H1 (cell line): ENCODE measurements at regions not wholly inside any gene's neighbourhood (a gene's known extent, or its start where the extent isn't known, plus 50 kb on each side); places are given as distances from the start of the nearest gene placed in this dataset.

Experiments
- CHD7 ChIP-seq: fragments of 300-600 bp; sonication (generic); IDR thresholded peaks from 2 replicates; pipeline ENCODE4 v1.7.1; 2012; ENCODE audit warnings: low read length, moderate library complexity, mild to moderate bottlenecking, inconsistent platforms; ENCODE audit not compliant: insufficient replicate concordance
- GABPA ChIP-seq: IDR thresholded peaks from 2 replicates; pipeline ENCODE4 v1.6.1; 2011; ENCODE audit warnings: mild to moderate bottlenecking, low read length, moderate library complexity, borderline replicate concordance; ENCODE audit not compliant: insufficient read depth
- HDAC6 ChIP-seq: IDR thresholded peaks from one replicate; pipeline ENCODE4 v1.7.1; 2012; ENCODE audit warnings: low read depth, mild to moderate bottlenecking, inconsistent platforms, low read length, moderate library complexity
- NANOG ChIP-seq: IDR thresholded peaks from 2 replicates; pipeline ENCODE4 v1.6.1; 2011; ENCODE audit warnings: low read length, low read depth, mild to moderate bottlenecking, inconsistent platforms; ENCODE audit not compliant: insufficient read depth, poor library complexity, severe bottlenecking
- RNF2 ChIP-seq: fragments of 200-900, 300-1000 bp; sonication (generic); IDR thresholded peaks from 2 replicates; pipeline ENCODE4 v1.7.1; 2016; ENCODE audit warnings: borderline replicate concordance, low read depth, mild to moderate bottlenecking, antibody characterized with exemption, low read length; ENCODE audit not compliant: poor library complexity, severe bottlenecking; ENCODE audit errors: missing control alignments
- SP1 ChIP-seq: IDR thresholded peaks from 2 replicates; pipeline ENCODE4 v1.6.1; 2011; ENCODE audit warnings: low read depth, low read length

GRCh38 chr5:1726956-1727355, 72.7 kb downstream of the MRPL36 start (continued):
- TF ChIP-seq CHD7 (no peak), HDAC6 (no peak), SP1 (no peak), NANOG (no peak), GABPA (no peak), RNF2 (no peak)
- TF ChIP-seq, all 59 proteins: peak for 0
